Effector memory CD4-positive, alpha-beta T cell (primary cell): ENCODE measurements at regions not wholly inside any gene's neighbourhood (a gene's known extent, or its start where the extent isn't known, plus 50 kb on each side); places are given as distances from the start of the nearest gene placed in this dataset.

Experiments
- DNase-seq, 3 donors: peaks; one replicate each; pipeline ENCODE4 v3.0.0-alpha.2; 2020
- H3K27ac ChIP-seq: 2 replicates; pipeline ENCODE4 v1.7.0; 2013; ENCODE audit warnings: mild to moderate bottlenecking, low read length, moderate library complexity; ENCODE audit not compliant: insufficient read depth, poor library complexity, severe bottlenecking
- H3K27me3 ChIP-seq: replicated peaks from 2 replicates; pipeline ENCODE4 v1.7.0; 2013; ENCODE audit warnings: mild to moderate bottlenecking, low read length; ENCODE audit not compliant: insufficient read depth, control insufficient read depth, poor library complexity, severe bottlenecking
- H3K36me3 ChIP-seq: 2 replicates; pipeline ENCODE4 v1.7.0; 2013; ENCODE audit warnings: mild to moderate bottlenecking, low read length, moderate library complexity; ENCODE audit not compliant: control insufficient read depth, insufficient read depth
- H3K4me1 ChIP-seq: 2 replicates; pipeline ENCODE4 v1.7.0; 2013; ENCODE audit warnings: low read length, mild to moderate bottlenecking; ENCODE audit not compliant: control insufficient read depth, insufficient read depth, poor library complexity, severe bottlenecking
- H3K4me3 ChIP-seq: 2 replicates; pipeline ENCODE4 v1.7.0; 2013; ENCODE audit warnings: low read length, low read depth, mild to moderate bottlenecking; ENCODE audit not compliant: insufficient read depth, poor library complexity, severe bottlenecking
- H3K9me3 ChIP-seq: 2 replicates; pipeline ENCODE4 v1.7.0; 2013; ENCODE audit warnings: mild to moderate bottlenecking, low read length, moderate library complexity; ENCODE audit not compliant: control insufficient read depth

DNA sequence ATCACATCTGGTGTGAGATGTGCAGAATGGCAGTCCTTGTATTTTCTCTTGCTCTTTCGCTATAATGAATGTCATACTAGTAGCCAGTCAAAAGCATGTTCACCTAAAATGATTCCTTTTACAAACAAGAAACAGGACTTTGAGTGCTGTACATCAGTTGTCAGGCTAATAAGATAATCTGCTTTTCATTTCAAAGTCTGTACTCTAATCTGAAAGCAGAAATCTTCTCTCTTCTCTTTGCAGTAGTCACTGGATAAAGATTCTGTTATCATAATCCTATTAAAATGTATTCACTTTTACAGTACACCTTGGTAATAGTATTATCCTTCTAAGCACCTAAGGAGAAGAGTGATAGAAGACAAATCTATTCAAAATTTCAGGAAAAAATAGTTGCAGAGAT is 300.1 kb downstream of the MFSD1 start:
- H3K4me1 ChIP-seq = no peaks in the 10 kb centered on the region
- H3K9me3 ChIP-seq = no peaks in the 10 kb centered on the region
- H3K27me3 ChIP-seq = no peaks in the 10 kb centered on the region
- no peak overlapping the region for H3K27ac ChIP-seq
- DNase-seq = no peak
- no peaks in the 10 kb centered on the region for H3K36me3 ChIP-seq
- no peak overlapping the region for H3K4me3 ChIP-seq

DNA sequence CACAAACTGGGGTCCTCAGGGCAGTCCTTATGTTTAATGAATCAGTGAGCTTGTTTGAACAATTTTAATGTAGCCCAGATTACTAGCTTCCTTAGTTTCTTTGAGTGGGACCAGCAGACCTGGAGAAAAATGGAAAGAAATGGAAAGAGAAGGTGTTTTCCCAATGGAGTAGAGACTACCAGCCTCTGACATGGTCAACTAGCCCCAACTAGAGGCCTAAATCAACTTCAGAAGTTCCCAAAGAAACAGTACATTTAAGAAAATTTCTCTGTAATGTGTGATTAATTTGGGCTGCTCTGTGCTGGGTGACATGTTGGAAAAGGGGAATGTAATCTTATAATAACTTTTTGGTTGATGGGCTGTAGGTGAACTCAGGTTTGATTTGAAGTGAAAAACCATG is 310.9 kb downstream of the MFSD1 start:
- Histone ChIP-seq H3K27ac (no peak overlapping the region), H3K4me1 (no peaks in the 10 kb centered on the region), H3K36me3 (no peaks in the 10 kb centered on the region), H3K27me3 (no peaks in the 10 kb centered on the region), H3K9me3 (no peaks in the 10 kb centered on the region), H3K4me3 (no peak overlapping the region)
- no peak for DNase-seq

DNA sequence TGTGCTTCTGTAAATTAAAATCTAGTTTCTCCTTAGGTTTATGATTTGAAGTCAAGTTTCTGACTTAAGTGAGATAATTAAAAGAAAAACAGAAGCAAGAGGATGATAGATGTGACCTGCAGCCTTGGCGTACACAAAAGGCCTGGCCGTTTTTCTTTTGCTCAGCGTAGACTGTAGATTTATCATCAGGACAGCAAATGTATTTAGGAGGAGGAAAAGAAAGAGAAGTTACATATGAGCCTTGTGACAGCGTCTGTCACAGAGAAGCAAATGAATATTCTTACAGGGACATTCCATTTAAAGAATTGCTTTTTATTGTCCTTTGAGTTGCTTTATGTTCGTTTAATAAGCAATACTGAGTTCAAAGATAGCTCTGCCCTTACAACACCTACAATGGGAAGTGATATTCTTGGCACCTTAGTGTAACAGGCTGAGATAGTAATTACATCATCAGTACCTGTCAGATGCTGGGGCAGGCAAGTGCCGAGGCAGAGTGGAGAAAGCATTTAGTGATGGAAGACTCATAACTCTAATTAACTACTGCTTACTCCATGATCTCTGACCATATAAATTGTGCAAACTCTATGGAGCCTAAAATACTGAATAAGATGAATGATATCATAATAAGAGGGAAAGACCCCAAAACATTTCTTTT is 311.5 kb downstream of the MFSD1 start:
- Histone ChIP-seq H3K36me3 (no peaks in the 10 kb centered on the region), H3K4me1 (no peaks in the 10 kb centered on the region), H3K4me3 (no peak overlapping the region), H3K9me3 (no peaks in the 10 kb centered on the region), H3K27ac (no peak overlapping the region), H3K27me3 (no peaks in the 10 kb centered on the region)
- DNase-seq = no peak

GRCh38 chr3:159114582-159114981 is 312.7 kb downstream of the MFSD1 start:
- Histone ChIP-seq H3K27ac (no peak overlapping the region), H3K36me3 (no peaks in the 10 kb centered on the region), H3K27me3 (no peaks in the 10 kb centered on the region), H3K4me1 (no peaks in the 10 kb centered on the region), H3K4me3 (no peak overlapping the region), H3K9me3 (no peaks in the 10 kb centered on the region)
- no peak for DNase-seq

- no peaks in the 10 kb centered on the region for H3K9me3 ChIP-seq
- H3K27ac ChIP-seq = no peak overlapping the region
- H3K4me3 ChIP-seq = no peak overlapping the region
- no peak for DNase-seq
- H3K27me3 ChIP-seq = no peaks in the 10 kb centered on the region
- H3K4me1 ChIP-seq = no peaks in the 10 kb centered on the region
- H3K36me3 ChIP-seq = no peaks in the 10 kb centered on the region
Measured at GRCh38 chr3:159123877-159124276, 322.0 kb downstream of the MFSD1 start.

GRCh38 chr3:159126261-159127020 is 324.6 kb downstream of the MFSD1 start:
- no peak for DNase-seq
- H3K27me3 ChIP-seq = no peaks in the 10 kb centered on the region
- H3K27ac ChIP-seq = no peak overlapping the region
- no peaks in the 10 kb centered on the region for H3K36me3 ChIP-seq
- no peak overlapping the region for H3K4me3 ChIP-seq
- no peaks in the 10 kb centered on the region for H3K9me3 ChIP-seq
- no peaks in the 10 kb centered on the region for H3K4me1 ChIP-seq

DNA sequence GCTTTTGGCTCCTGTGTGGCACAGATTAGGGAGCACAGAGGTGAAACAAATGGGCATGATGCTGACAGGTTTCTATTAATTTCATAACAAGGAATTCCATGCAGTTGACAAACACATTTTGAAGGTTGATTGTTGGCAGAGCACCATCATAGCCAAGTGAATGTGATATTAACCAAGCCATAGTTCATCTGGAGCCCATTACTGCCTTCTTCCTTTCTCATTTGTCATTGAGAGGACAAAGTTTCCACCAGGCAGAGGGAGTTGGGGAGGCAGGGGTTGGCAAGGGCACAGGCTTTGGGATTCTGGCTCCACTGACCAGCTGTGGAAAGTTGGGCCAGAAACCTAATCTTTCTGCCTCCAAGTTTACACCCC is 325.2 kb downstream of the MFSD1 start:
- no peaks in the 10 kb centered on the region for H3K9me3 ChIP-seq
- DNase-seq = no peak
- no peaks in the 10 kb centered on the region for H3K36me3 ChIP-seq
- H3K27ac ChIP-seq = no peak overlapping the region
- H3K4me1 ChIP-seq = no peaks in the 10 kb centered on the region
- H3K27me3 ChIP-seq = no peaks in the 10 kb centered on the region
- H3K4me3 ChIP-seq = no peak overlapping the region

DNA sequence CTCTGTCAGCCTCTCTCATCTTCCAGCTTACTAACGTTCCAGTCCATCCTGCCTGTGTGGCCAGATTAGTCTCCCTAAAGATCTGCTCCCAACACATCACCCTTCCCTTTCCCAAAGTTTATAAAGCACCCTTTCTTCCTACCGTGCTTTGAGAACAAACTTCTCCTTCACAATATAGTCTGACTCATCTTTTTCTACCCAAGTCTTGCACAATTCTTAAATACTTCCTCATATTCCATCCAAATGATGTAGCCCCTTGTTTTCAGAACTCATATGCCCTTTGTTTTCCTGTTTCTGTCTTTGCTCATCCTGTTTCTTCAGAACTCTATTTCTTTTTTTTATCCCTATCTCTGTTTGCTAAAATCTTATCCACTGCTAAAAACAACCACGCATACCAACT is 326.8 kb downstream of the MFSD1 start:
- no peaks in the 10 kb centered on the region for H3K9me3 ChIP-seq
- no peak for DNase-seq
- H3K27ac ChIP-seq = no peak overlapping the region
- no peaks in the 10 kb centered on the region for H3K4me1 ChIP-seq
- no peaks in the 10 kb centered on the region for H3K36me3 ChIP-seq
- H3K27me3 ChIP-seq = no peaks in the 10 kb centered on the region
- H3K4me3 ChIP-seq = no peak overlapping the region

DNA sequence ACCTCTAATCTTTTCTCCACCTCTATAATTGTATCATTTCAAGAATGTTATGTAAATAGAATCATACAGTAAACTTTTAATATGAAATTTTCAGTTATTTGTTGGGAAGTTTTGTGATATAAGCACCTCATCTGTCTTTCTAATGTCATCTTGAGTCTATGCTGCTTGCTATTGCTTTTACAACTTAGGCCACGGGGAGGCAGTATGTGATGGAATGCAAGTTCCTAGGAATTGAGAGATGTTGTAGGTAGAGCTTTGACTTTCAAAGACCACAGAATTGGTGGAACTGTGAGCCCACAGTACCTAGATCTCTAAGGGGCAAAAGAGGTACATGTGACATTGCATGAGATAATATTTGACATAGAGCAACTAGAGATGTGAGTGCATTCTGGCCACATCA is 328.3 kb downstream of the MFSD1 start:
- Histone ChIP-seq H3K4me1 (no peaks in the 10 kb centered on the region), H3K4me3 (no peak overlapping the region), H3K36me3 (no peaks in the 10 kb centered on the region), H3K27me3 (no peaks in the 10 kb centered on the region), H3K27ac (no peak overlapping the region), H3K9me3 (no peaks in the 10 kb centered on the region)
- no peak for DNase-seq

DNA sequence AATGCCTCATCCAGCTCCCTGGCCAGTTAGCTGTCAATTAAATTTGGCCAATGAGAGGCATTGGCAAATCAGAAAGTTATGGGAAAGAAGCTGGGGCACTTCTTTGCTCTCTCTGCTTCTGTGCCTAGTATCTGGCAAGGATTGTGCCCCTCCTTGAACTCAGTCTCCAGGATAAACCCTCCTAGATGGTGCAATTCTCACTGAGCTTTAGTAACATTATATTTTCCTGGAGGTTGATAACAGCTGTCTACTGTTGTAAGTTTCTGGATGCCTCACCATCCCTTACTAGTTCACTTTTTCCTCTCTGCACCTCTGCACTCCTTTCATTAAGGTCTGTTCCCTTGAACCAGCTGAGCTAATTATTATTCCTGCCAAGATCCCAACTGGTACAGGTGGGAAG is 329.5 kb downstream of the MFSD1 start:
- H3K27ac ChIP-seq = no peak overlapping the region
- no peak for DNase-seq

More for the DNA sequence above, 329.5 kb downstream of the MFSD1 start:
- no peak overlapping the region for H3K4me3 ChIP-seq
- no peaks in the 10 kb centered on the region for H3K27me3 ChIP-seq
- H3K4me1 ChIP-seq = no peaks in the 10 kb centered on the region
- H3K9me3 ChIP-seq = no peaks in the 10 kb centered on the region
- no peaks in the 10 kb centered on the region for H3K36me3 ChIP-seq
